Spinal cord (tissue), 9 donors: ENCODE measurements at regions not wholly inside any gene's neighbourhood (a gene's known extent, or its start where the extent isn't known, plus 50 kb on each side); places are given as distances from the start of the nearest gene placed in this dataset.

Experiments used
- DNase-seq, 6 donors: peaks; one replicate each; pipeline versions ENCODE4 v3.0.0 to v3.0.0-alpha.2; 2013 to 2015; ENCODE audit warnings: low spot score in 6 of 6, low read depth in 4 of 6
- H3K27ac ChIP-seq: one replicate; pipeline ENCODE4 v1.5.1; 2013; ENCODE audit warnings: low read depth, low read length, control low read depth
- H3K27me3 ChIP-seq: one replicate; pipeline ENCODE4 v1.6.1; 2013; ENCODE audit warnings: low read length; ENCODE audit not compliant: control insufficient read depth, insufficient read depth
- H3K36me3 ChIP-seq: one replicate; pipeline ENCODE4 v1.6.1; 2013; ENCODE audit warnings: low read length; ENCODE audit not compliant: control insufficient read depth, insufficient read depth
- H3K4me1 ChIP-seq: one replicate; pipeline ENCODE4 v1.6.1; 2013; ENCODE audit warnings: low read length; ENCODE audit not compliant: control insufficient read depth, insufficient read depth
- H3K4me3 ChIP-seq: one replicate; pipeline ENCODE4 v1.5.1; 2013; ENCODE audit warnings: low read depth, low read length, control low read depth
- H3K9me3 ChIP-seq: one replicate; pipeline ENCODE4 v1.6.1; 2013; ENCODE audit warnings: low read length; ENCODE audit not compliant: control insufficient read depth, insufficient read depth
- WGBS: methylation state at CpG from one replicate; pipeline ENCODE4 v1.1.5; 2013; ENCODE audit warnings: missing lambda C conversion rate; ENCODE audit not compliant: insufficient coverage; 5-methylcytosine and 5-hydroxymethylcytosine counted together
- donor health status: healthy.

DNA sequence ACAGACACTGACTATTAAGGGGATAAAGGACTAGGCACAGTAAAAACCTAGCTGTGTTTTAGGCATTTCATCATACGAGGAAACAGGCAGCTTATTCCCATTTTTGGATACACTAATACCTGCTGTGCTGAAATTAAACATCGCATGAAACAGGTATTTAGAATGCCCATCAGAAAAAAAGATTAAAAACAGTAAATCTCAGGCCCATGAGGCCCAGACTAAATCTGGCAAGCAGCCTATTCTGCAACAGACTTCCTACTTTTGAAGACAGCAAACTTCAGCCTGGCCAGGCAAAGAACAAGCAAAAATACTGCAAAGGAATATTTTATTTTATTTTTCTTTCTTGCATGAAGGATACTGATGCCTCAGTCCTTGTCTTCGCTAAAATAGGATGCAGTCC lies 240.2 kb downstream of the LMO4 start:
- H3K27me3 ChIP-seq, result no peaks in the 10 kb centered on the region
- peak in 1 of 6 donors; percentile 65 for DNase-seq
- no peak overlapping the region for H3K27ac ChIP-seq
- no peaks in the 10 kb centered on the region for H3K9me3 ChIP-seq
- WGBS, result 75% methylated on average over 2 of the region's 3 CpGs
- no peaks in the 10 kb centered on the region for H3K36me3 ChIP-seq
- no peaks in the 10 kb centered on the region for H3K4me1 ChIP-seq
- H3K4me3 ChIP-seq, result no peak overlapping the region

DNA sequence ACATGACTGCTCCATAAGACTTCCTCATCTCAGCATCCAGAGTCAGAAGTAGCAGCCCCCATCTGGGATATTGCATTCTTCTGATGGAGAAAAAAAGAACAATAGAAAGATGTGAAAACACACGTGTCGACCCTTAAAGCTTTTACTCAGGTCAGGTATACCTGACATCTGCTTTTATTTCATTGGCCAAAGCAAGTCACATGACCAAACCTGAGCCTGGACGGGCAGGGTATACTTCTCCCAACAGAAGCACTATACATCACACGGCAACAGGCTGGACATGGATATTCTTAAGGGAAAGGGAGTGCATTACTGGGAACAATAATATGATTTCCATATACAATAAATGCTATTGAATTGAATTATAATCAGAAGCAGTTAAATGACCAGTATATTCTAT lies 243.3 kb downstream of the LMO4 start:
- no peaks in the 10 kb centered on the region for H3K27me3 ChIP-seq
- no peak overlapping the region for H3K4me3 ChIP-seq
- no peaks in the 10 kb centered on the region for H3K9me3 ChIP-seq
- H3K36me3 ChIP-seq, result no peaks in the 10 kb centered on the region
- H3K4me1 ChIP-seq, result no peaks in the 10 kb centered on the region
- H3K27ac ChIP-seq, result no peak overlapping the region
- WGBS, result 75% methylated on average over 2 of the region's 4 CpGs
- no peak for DNase-seq

DNA sequence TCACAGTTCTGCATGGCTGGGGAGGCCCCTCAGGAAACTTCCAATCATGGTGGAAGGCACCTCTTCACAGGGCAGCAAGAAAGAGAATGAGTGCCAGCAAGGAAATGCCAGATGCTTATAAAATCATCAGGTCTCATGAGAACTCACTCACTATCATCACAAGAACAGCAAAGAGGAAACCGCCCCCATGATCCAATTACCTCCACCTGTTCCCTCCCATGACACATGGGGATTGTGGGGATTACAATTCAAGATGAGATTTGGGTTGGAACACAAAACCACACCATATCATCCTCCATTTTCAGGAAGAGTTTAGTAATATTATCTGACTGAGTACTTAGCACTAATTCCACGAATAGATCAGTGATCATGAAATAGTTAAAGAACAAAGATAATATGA lies 244.2 kb downstream of the LMO4 start:
- no CpG with 5 or more reads among the region's 2 CpGs for WGBS
- Histone ChIP-seq H3K27me3 (no peaks in the 10 kb centered on the region), H3K27ac (no peak overlapping the region), H3K36me3 (no peaks in the 10 kb centered on the region), H3K4me1 (no peaks in the 10 kb centered on the region), H3K9me3 (no peaks in the 10 kb centered on the region), H3K4me3 (no peak overlapping the region)
- no peak for DNase-seq

DNA sequence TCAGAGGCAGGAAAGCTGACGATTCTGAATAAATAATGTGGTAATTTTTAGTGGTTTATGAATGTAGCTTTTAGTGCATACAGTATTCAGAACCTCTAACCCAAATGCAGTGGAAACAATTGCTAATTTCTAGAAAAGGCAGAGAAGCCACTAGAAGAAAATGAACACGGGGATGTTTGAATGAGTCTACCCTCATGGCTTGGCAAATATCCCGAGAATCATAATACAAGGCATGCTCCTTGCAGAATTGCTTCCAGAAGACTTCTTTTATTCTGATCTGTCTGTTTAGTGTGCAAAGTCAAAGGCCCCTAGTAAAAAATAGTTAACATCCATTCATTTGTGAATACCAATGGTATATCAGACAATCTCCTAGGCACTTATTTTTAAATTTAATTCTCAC lies 246.8 kb downstream of the LMO4 start:
- no peaks in the 10 kb centered on the region for H3K36me3 ChIP-seq

DNA sequence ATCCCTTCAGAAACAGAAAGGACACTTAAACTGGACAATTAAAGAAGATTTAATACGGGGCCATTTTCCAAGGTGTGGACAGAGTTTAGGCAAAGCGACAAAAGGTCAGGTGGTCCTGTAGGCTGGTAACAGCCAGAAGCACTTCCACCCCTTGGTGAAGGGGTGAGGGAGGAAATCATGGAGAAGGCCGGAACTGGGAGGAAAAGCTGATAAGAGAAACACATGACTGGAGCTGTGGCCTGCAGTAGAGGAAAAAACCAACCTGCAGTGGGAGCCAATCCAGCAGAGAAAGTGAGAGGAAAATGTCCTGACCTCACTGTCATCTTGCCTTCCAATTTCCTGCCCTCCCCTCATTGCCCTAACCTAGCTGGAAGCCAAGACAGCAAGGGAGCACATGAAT lies 249.8 kb downstream of the LMO4 start:
- H3K9me3 ChIP-seq, result no peaks in the 10 kb centered on the region
- H3K27ac ChIP-seq, result no peak overlapping the region
- H3K27me3 ChIP-seq, result no peaks in the 10 kb centered on the region
- no peak overlapping the region for H3K4me3 ChIP-seq
- WGBS, result 42% methylated on average over 2 of the region's 3 CpGs
- DNase-seq, result no peak
- no peaks in the 10 kb centered on the region for H3K4me1 ChIP-seq
- H3K36me3 ChIP-seq, result no peaks in the 10 kb centered on the region

More for the DNA sequence above, 246.8 kb downstream of the LMO4 start:
- Histone ChIP-seq H3K27ac (no peak overlapping the region), H3K4me3 (no peak overlapping the region), H3K4me1 (no peaks in the 10 kb centered on the region), H3K9me3 (no peaks in the 10 kb centered on the region), H3K27me3 (no peaks in the 10 kb centered on the region)
- peak in 2 of 6 donors; percentile 28 to 34 for DNase-seq
- 40% methylated on average over 1 of the region's 3 CpGs for WGBS

DNA sequence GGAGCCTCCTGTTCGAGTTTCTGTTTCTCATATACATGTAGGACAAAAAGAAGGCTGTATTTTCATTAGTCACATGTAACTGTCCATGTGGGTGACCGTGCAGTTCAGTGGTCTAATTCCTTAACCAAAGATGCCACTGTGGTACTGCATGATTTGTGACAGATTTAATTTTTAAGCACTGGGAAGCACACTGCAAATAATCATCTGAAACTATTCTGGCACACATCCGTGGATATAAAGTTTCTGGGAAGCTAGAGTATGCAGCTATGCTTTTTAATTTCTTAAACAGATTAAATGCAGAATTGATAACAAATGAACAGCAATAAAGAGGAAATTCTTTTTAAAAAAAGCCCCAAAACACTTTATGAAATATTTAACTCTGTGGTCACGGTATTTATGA lies 254.8 kb downstream of the LMO4 start:
- Histone ChIP-seq H3K36me3 (no peaks in the 10 kb centered on the region), H3K4me3 (no peak overlapping the region), H3K9me3 (no peaks in the 10 kb centered on the region), H3K27ac (no peak overlapping the region), H3K4me1 (no peaks in the 10 kb centered on the region), H3K27me3 (no peaks in the 10 kb centered on the region)
- no peak for DNase-seq
- WGBS, result no CpG with 5 or more reads among the region's 4 CpGs

DNA sequence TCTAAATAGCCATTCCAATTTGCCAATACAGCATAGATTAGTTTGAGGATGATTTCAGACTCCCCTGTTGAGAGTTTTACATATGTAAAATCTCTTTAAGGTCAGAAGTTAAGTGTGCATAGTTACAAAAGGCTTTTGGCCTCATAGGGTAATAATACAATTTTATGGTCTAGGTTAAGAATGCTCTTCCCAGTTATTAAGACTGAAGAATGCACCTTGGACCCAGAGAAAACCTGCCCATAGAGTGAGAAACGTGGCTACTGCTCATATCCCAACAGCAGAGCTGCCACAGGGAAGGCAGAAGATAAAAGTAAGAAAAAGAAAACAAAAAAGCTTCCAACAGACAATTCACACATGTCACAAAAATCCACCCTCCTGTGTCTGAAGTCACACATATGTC lies 255.9 kb downstream of the LMO4 start:
- H3K4me3 ChIP-seq, result no peak overlapping the region
- no peaks in the 10 kb centered on the region for H3K4me1 ChIP-seq
- no CpG with 5 or more reads among the region's 1 CpG for WGBS
- no peaks in the 10 kb centered on the region for H3K36me3 ChIP-seq
- H3K27me3 ChIP-seq, result no peaks in the 10 kb centered on the region
- H3K27ac ChIP-seq, result no peak overlapping the region
- peak in 1 of 6 donors; percentile 37 for DNase-seq
- no peaks in the 10 kb centered on the region for H3K9me3 ChIP-seq

DNA sequence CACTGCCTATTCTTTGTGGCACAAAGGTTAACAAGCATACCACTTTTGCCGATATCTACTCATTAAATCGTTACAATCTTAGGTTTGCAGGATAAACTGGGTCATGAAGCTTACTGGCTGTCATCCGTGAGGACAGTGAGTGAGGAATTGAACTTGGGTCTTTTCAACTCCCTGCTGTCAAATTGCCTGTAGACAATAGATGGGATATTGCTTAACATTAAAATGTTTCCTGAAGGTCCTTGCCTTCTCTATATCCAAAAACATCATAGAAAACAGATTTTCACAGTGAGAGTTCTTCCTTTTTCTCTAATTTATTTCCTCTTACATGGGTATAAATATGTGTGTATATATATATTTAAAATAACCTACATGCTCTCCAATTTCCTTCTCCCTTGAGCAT lies 257.8 kb downstream of the LMO4 start:
- Histone ChIP-seq H3K4me3 (no peak overlapping the region), H3K9me3 (no peaks in the 10 kb centered on the region), H3K36me3 (no peaks in the 10 kb centered on the region), H3K4me1 (no peaks in the 10 kb centered on the region), H3K27me3 (no peaks in the 10 kb centered on the region), H3K27ac (no peak overlapping the region)
- DNase-seq, result no peak
- WGBS, result no CpG with 5 or more reads among the region's 3 CpGs

DNA sequence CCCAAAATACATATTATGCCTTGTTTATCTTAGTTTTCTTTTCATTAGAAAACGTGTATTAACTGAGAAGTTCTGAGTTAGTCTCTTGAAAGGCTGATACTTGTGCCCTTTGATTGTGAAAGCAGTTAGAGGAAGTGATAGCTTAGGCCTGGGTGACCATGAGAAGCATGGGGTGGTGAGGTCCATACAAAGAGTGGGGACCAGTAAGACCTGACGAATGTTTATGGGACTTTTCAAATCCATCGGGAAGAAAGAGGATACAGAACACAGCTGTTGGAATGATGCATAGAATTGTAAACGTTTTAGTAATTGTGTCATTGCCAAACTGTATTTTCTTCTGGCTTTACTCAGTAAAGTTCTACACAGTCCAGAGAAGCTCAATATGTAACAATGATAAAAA lies 259.8 kb downstream of the LMO4 start:
- WGBS, result 80% methylated on average over 1 of the region's 4 CpGs
- H3K4me3 ChIP-seq, result no peak overlapping the region
- no peaks in the 10 kb centered on the region for H3K9me3 ChIP-seq
- no peaks in the 10 kb centered on the region for H3K4me1 ChIP-seq
- no peak overlapping the region for H3K27ac ChIP-seq
- no peaks in the 10 kb centered on the region for H3K27me3 ChIP-seq
- no peaks in the 10 kb centered on the region for H3K36me3 ChIP-seq
- DNase-seq, result no peak

DNA sequence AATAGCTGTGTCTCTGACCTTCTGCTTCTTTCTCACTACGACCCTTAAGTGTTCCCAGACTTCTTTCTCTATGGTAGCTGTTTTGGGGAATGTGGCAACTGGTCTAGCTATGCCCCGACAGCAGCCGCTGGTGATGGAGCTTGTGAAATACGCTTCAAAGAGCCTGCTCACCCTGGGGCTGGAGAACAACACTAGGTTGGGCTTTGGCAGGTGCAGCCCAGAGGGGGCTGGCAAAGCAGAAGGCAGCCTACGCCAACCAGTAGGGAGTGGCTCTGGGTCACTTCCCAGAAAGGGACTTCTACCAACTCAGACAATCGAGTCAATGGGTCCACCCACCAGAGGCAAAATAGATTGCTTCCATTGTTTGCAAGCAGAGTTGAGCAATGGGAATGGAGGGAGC lies 262.8 kb downstream of the LMO4 start:
- no peak for DNase-seq
- no peaks in the 10 kb centered on the region for H3K27me3 ChIP-seq
- 100% methylated on average over 4 of the region's 6 CpGs for WGBS
- H3K4me1 ChIP-seq, result no peaks in the 10 kb centered on the region
- H3K9me3 ChIP-seq, result no peaks in the 10 kb centered on the region
- H3K4me3 ChIP-seq, result no peak overlapping the region
- H3K27ac ChIP-seq, result no peak overlapping the region
- no peaks in the 10 kb centered on the region for H3K36me3 ChIP-seq
